Endothelial cell of umbilical vein (primary cell): ENCODE measurements at regions not wholly inside any gene's neighbourhood (a gene's known extent, or its start where the extent isn't known, plus 50 kb on each side); places are given as distances from the start of the nearest gene placed in this dataset.

Experiments used
- BruUV-seq: library from RNA; stranded (reverse); fragments of 400-500 nt; replicated peaks from 2 replicates; lab custom pipeline; 2021; lab: Mats Ljungman, UMichigan
- CTCF ChIA-PET: fragments of 300-600, 350-600 bp; sonication (Branson Sonifier 250); formaldehyde crosslinking; loops from one replicate; lab custom pipeline; 2021; ENCODE audit warnings: antibody characterized with exemption, inconsistent platforms; lab: Charles Lee
- POLR2A ChIA-PET: fragments of 300-600, 350-600 bp; sonication (Branson Sonifier 250); formaldehyde crosslinking; loops from one replicate; lab custom pipeline; 2021; ENCODE audit warnings: antibody characterized with exemption, inconsistent platforms; lab: Charles Lee
- DNase-seq: peaks from one replicate; pipeline ENCODE4 v3.0.0-alpha.2; 2011; ENCODE audit warnings: low read depth, low spot score
- FAIRE-seq: peaks from 2 replicates; lab custom pipeline; 2011; peaks lifted over from hg19 to GRCh38; lab: Jason Lieb, UNC
- H2AFZ ChIP-seq: 2 replicates; pipeline ENCODE4 v1.6.0; 2012; ENCODE audit warnings: low read depth, low read length, control low read depth, inconsistent platforms
- H3K27ac ChIP-seq: 2 replicates; pipeline ENCODE4 v1.5.1; 2011; ENCODE audit warnings: low read depth, mild to moderate bottlenecking, control low read depth, low read length, moderate library complexity; ENCODE audit not compliant: insufficient read depth
- H3K27me3 ChIP-seq, 2 experiments: 2 replicates each; pipeline versions ENCODE4 v1.6.0 to v1.6.1; 2011; ENCODE audit warnings: low read length in 2 of 2, mixed read lengths in 1 of 2; ENCODE audit not compliant: control insufficient read depth in 2 of 2, insufficient read depth in 2 of 2
- H3K36me3 ChIP-seq, 2 experiments: 2 replicates in 1 of 2; 3 replicates in 1 of 2; pipeline ENCODE4 v1.5.1; 2011; ENCODE audit warnings: low read length in 2 of 2, mild to moderate bottlenecking in 1 of 2, moderate library complexity in 1 of 2; ENCODE audit not compliant: control insufficient read depth in 2 of 2, insufficient read depth in 2 of 2; ENCODE audit errors: extremely low read depth in 1 of 2
- H3K4me1 ChIP-seq: 3 replicates; pipeline ENCODE4 v1.5.1; 2011; ENCODE audit warnings: mild to moderate bottlenecking, low read length; ENCODE audit not compliant: control insufficient read depth, insufficient read depth; ENCODE audit errors: extremely low read depth
- H3K4me2 ChIP-seq: 2 replicates; pipeline ENCODE4 v1.6.1; 2011; ENCODE audit warnings: low read length, control low read depth, mixed read lengths; ENCODE audit not compliant: insufficient read depth
- H3K4me3 ChIP-seq, 3 experiments: fragments of 200-600 bp in 1 of 3; sonication (generic), shearing (Covaris generic) in 1 of 3; replicated peaks in 1 of 3; 2 replicates each; pipeline ENCODE4 v1.5.1; 2011 to 2016; ENCODE audit warnings: control low read depth in 3 of 3, low read length in 3 of 3, mild to moderate bottlenecking in 2 of 3, inconsistent platforms in 1 of 3, low read depth in 1 of 3, moderate library complexity in 1 of 3; ENCODE audit not compliant: insufficient read depth in 1 of 3
- H3K79me2 ChIP-seq: 2 replicates; pipeline ENCODE4 v1.6.0; 2012; ENCODE audit warnings: low read length, inconsistent platforms; ENCODE audit not compliant: control insufficient read depth, insufficient read depth
- H3K9ac ChIP-seq: replicated peaks from 2 replicates; pipeline ENCODE3; 2011; ENCODE audit warnings: low read length, control low read depth; ENCODE audit not compliant: insufficient read depth; ENCODE audit errors: extremely low read depth
- H3K9me1 ChIP-seq: replicated peaks from 3 replicates; pipeline ENCODE4 v1.6.0; 2011; ENCODE audit warnings: mild to moderate bottlenecking, low read length; ENCODE audit not compliant: control insufficient read depth, insufficient read depth; ENCODE audit errors: extremely low read depth
- H3K9me3 ChIP-seq: replicated peaks from 2 replicates; pipeline ENCODE4 v1.5.1; 2012; ENCODE audit warnings: low read length, inconsistent platforms; ENCODE audit not compliant: control insufficient read depth, insufficient read depth
- H4K20me1 ChIP-seq: replicated peaks from 2 replicates; pipeline ENCODE3; 2011; ENCODE audit warnings: mild to moderate bottlenecking, low read length; ENCODE audit not compliant: control insufficient read depth, insufficient read depth; ENCODE audit errors: extremely low read depth
- EZH2 ChIP-seq: IDR thresholded peaks from 2 replicates; pipeline ENCODE4 v1.6.1; 2012; ENCODE audit warnings: borderline replicate concordance, low read depth, mild to moderate bottlenecking, moderate library complexity, low read length, inconsistent platforms; ENCODE audit not compliant: severe bottlenecking
- FOS ChIP-seq: IDR thresholded peaks from 2 replicates; pipeline ENCODE4 v1.6.1; 2011; ENCODE audit warnings: mild to moderate bottlenecking, low read length, moderate library complexity, borderline replicate concordance; ENCODE audit not compliant: insufficient read depth
- GATA2 ChIP-seq: IDR thresholded peaks from 2 replicates; pipeline ENCODE4 v1.7.0; 2011; ENCODE audit warnings: low read depth, mild to moderate bottlenecking, moderate library complexity, mixed read lengths, low read length; ENCODE audit not compliant: insufficient read length, insufficient read depth
- JUN ChIP-seq: IDR thresholded peaks from 2 replicates; pipeline ENCODE4 v1.6.1; 2011; ENCODE audit warnings: borderline replicate concordance, low read depth; ENCODE audit not compliant: insufficient read length, insufficient read depth
- MYC ChIP-seq: IDR thresholded peaks from one replicate; pipeline ENCODE4 v1.6.1; 2011; ENCODE audit warnings: mild to moderate bottlenecking, low read depth, low read length
- POLR2A ChIP-seq: IDR thresholded peaks from 2 replicates; pipeline ENCODE4 v1.6.1; 2012; ENCODE audit warnings: low read depth, mild to moderate bottlenecking, control low read depth, low read length
- POLR2AphosphoS5 ChIP-seq: IDR thresholded peaks from 2 replicates; pipeline ENCODE4 v1.6.1; 2012; ENCODE audit warnings: low read depth, mild to moderate bottlenecking, control low read depth, low read length, moderate library complexity; ENCODE audit not compliant: insufficient read depth
- dilution Hi-C: fragments of 300-500 bp; cut with MboI; formaldehyde crosslinking; loops from one replicate; pipeline ENCODE4 v1.15.0; 2019; ENCODE audit warnings: low sequenced_read_pairs; ENCODE audit not compliant: extremely low pct_ligation_motif_present
- intact Hi-C: fragments of 100-400 bp; cut with micrococcal nuclease; formaldehyde crosslinking; loops from one replicate; pipeline ENCODE4 v1.10.0; 2022
- TF ChIP-seq, protein P1 (sequence below): IDR thresholded peaks from 2 replicates; pipeline ENCODE4 v1.6.1; 2011; ENCODE audit not compliant: insufficient read depth, insufficient read length
- TF ChIP-seq, protein P2 (sequence below), 2 donors: IDR thresholded peaks; 1 replicate in 1 of 2; 2 replicates in 1 of 2; pipeline ENCODE4 v1.5.1; 2011; ENCODE audit warnings: low read length in 2 of 2, mild to moderate bottlenecking in 2 of 2, moderate library complexity in 2 of 2, control low read depth in 1 of 2, inconsistent platforms in 1 of 2, low read depth in 1 of 2; ENCODE audit not compliant: insufficient read depth in 1 of 2; ENCODE audit errors: extremely low read depth in 1 of 2

DNA sequence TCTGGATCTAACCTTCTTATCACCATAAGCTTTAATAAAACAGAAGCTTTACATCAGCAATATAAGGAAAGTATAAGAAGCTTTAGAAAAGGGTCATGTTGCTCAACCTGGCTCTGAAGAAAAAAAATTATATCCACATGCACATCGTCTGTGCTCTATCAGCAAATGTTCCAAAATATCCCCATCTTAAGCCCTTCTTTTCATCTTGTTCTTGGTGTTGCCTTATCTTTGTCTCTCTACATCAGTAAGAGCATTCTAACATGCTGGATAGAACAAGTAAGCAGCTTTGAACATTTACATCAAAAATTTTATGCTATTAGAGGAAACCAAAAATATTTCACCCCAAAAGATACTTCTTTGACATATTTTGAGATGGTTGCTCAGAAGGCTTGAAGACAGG is 157.8 kb upstream of the SNX7 start:
- CTCF ChIA-PET, result interaction anchor here (0.7 to 1.7 kb wide), 3 partner anchors 10 to 46 kb away, joined by 3 to 6 read pairs (median 3); no protein-coding TSS in a partner anchor
- Histone ChIP-seq H4K20me1 (no peaks in the 10 kb centered on the region), H3K4me3 (no peak overlapping the region), H3K27me3 (peaks cover 2 to 5% of the 10 kb centered on the region in 2 experiments), H3K9me3 (no peaks in the 10 kb centered on the region), H3K4me2 (no peak overlapping the region), H3K79me2 (no peaks in the 10 kb centered on the region), H3K36me3 (no peaks in the 10 kb centered on the region), H3K27ac (no peak overlapping the region), H3K9ac (no peak overlapping the region), H2AFZ (no peak overlapping the region), H3K9me1 (no peaks in the 10 kb centered on the region), H3K4me1 (no peaks in the 10 kb centered on the region)
- no TSS peak for BruUV-seq
- TF ChIP-seq JUN (no peak), POLR2A (no peak), MYC (no peak), EZH2 (no peak), GATA2 (no peak), POLR2AphosphoS5 (no peak), FOS (no peak)
- TF ChIP-seq, protein P1, sequence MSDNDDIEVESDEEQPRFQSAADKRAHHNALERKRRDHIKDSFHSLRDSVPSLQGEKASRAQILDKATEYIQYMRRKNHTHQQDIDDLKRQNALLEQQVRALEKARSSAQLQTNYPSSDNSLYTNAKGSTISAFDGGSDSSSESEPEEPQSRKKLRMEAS, result no peak
- TF ChIP-seq, protein P2, sequence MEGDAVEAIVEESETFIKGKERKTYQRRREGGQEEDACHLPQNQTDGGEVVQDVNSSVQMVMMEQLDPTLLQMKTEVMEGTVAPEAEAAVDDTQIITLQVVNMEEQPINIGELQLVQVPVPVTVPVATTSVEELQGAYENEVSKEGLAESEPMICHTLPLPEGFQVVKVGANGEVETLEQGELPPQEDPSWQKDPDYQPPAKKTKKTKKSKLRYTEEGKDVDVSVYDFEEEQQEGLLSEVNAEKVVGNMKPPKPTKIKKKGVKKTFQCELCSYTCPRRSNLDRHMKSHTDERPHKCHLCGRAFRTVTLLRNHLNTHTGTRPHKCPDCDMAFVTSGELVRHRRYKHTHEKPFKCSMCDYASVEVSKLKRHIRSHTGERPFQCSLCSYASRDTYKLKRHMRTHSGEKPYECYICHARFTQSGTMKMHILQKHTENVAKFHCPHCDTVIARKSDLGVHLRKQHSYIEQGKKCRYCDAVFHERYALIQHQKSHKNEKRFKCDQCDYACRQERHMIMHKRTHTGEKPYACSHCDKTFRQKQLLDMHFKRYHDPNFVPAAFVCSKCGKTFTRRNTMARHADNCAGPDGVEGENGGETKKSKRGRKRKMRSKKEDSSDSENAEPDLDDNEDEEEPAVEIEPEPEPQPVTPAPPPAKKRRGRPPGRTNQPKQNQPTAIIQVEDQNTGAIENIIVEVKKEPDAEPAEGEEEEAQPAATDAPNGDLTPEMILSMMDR (IDR thresholded peaks at IDR 0.05; ENCODE audit: extremely low read depth in 1 of 2, insufficient read depth in 1 of 2, low read depth in 1 of 2, low read length in 2 of 2), result no peak
- DNase-seq (no peak), FAIRE-seq (no peak)
- POLR2A ChIA-PET, result no interaction called here
- dilution Hi-C loops (no loop called here), intact Hi-C loops (no loop called here)
